ENCODE measurements at regions not wholly inside any gene's neighbourhood (a gene's known extent, or its start where the extent isn't known, plus 50 kb on each side); places are given as distances from the start of the nearest gene placed in this dataset.

- DNase-seq (ENCODE audit: low spot score) = no peak
- no peak for ATAC-seq (ENCODE audit: low FRiP score)
- no peak for TF ChIP-seq CTCF (IDR thresholded peaks at IDR 0.05)
Observed at GRCh38 chr6:14498748-14499147, 381.2 kb downstream of the CD83 start.

GRCh38 chr6:14499309-14499708 is 381.7 kb downstream of the CD83 start:
- no peak for TF ChIP-seq CTCF (IDR thresholded peaks at IDR 0.05)

GRCh38 chr6:14499841-14500240 is 382.3 kb downstream of the CD83 start:
- DNase-seq (ENCODE audit: low spot score) (no peak), ATAC-seq (ENCODE audit: low FRiP score) (no peak)
- no peak for TF ChIP-seq CTCF (IDR thresholded peaks at IDR 0.05)

More at GRCh38 chr6:14499309-14499708, 381.7 kb downstream of the CD83 start:
- ATAC-seq (ENCODE audit: low FRiP score) (no peak), DNase-seq (ENCODE audit: low spot score) (no peak)

GRCh38 chr6:14500809-14501208 is 383.2 kb downstream of the CD83 start:
- no peak for TF ChIP-seq CTCF (IDR thresholded peaks at IDR 0.05)
- ATAC-seq (ENCODE audit: low FRiP score) (no peak), DNase-seq (ENCODE audit: low spot score) (no peak)

- DNase-seq (ENCODE audit: low spot score) = no peak
Observed at GRCh38 chr6:14501240-14501639, 383.7 kb downstream of the CD83 start.

GRCh38 chr6:14501914-14502313 is 384.3 kb downstream of the CD83 start:
- ATAC-seq (ENCODE audit: low FRiP score) (no peak), DNase-seq (ENCODE audit: low spot score) (no peak)
- TF ChIP-seq CTCF (IDR thresholded peaks at IDR 0.05) = no peak

More at GRCh38 chr6:14501240-14501639, 383.7 kb downstream of the CD83 start:
- ATAC-seq (ENCODE audit: low FRiP score) = no peak
- no peak for TF ChIP-seq CTCF (IDR thresholded peaks at IDR 0.05)

GRCh38 chr6:14502551-14502950 is 385.0 kb downstream of the CD83 start:
- DNase-seq (ENCODE audit: low spot score) (no peak), ATAC-seq (ENCODE audit: low FRiP score) (no peak)
- no peak for TF ChIP-seq CTCF (IDR thresholded peaks at IDR 0.05)

Data from omental fat pad (tissue), 3 donors.